HG02970 (cell line): ENCODE measurements at regions not wholly inside any gene's neighbourhood (a gene's known extent, or its start where the extent isn't known, plus 50 kb on each side); places are given as distances from the start of the nearest gene placed in this dataset.

Experiments used
- ATAC-seq: cut with Tn5 transposase; IDR thresholded peaks from one replicate; pipeline ENCODE4 v1.9.1; 2021; ENCODE audit warnings: mild to moderate bottlenecking, moderate library complexity, moderate number of reproducible peaks; ENCODE audit not compliant: unreplicated experiment, low FRiP score

DNA sequence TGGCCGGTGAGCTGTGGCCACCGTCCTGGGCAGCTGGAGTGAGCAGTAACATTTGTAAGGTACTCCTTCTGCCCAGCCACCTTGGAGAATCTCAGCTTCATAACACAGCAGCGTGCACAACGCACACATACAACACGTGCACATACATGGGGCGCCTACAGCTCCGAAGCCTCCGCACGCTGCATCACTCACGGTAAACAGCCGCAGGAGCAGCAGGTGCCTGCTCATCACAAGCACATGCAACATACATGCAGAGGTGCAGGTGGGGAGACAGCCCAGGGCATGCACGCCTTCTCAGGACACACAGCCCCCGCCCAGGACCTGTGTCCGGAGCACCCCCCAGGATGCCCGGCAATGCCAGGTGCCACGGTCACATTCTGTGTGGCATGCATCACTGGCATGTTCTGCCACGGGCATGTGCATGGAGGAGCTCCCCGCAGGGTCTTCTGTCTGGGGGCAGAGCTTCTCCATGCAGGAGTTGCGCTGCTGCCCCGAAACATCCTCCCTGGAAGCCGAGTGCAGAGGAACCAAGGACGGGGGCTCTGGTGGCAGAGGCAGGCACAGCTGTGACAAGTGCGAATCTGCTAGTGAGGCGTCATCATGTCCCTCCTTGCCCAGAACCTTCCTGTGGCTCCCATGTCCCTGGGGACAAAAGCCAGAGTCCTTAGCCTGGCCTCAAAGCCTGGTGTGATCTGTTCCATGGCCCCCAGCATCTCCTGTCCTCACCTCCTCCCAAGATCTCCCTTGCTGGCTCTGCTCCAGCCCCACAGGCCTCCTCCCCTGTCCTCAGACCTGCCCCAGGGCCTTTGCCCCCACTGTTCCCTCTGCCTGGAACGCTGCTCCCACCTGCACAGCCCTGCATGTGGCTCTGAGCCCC is 184.0 kb upstream of the GSE1 start:
- ATAC-seq: no peak

DNA sequence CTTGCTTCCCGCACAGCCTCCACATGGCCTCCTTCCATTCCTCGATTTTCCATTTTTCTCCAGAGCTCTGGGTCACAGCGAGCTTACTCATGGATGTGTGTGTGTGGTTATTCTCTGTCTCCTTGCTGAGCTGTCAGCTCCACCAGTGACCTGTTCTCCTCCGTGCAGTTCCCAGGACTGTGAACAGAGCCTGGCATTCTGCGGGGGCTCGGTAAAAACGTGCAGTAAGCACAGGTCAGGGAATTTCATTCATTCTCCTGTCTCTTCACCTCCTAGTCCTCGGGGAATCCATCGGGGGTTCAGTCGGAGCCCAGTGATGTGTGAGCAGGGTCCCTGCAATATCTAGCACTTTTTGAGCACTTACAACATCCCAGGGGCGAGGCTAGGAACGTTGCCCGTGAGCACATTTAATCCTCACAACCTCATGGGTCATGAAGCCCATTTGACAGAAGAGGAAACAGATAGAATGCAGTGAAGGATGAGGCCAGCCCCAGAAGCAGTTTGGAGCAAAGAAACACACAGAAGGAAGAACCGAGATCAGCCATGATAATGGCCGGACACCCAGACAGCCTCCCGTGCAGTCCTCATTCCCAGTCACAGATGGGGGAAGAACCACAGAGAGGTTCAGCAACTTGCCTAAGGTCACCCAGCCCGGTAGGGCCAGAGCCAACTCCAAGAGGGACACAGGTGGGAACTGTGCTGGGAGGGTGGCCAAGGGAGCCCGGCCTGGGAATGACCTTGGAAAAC is 183.2 kb upstream of the GSE1 start:
- no peak for ATAC-seq

DNA sequence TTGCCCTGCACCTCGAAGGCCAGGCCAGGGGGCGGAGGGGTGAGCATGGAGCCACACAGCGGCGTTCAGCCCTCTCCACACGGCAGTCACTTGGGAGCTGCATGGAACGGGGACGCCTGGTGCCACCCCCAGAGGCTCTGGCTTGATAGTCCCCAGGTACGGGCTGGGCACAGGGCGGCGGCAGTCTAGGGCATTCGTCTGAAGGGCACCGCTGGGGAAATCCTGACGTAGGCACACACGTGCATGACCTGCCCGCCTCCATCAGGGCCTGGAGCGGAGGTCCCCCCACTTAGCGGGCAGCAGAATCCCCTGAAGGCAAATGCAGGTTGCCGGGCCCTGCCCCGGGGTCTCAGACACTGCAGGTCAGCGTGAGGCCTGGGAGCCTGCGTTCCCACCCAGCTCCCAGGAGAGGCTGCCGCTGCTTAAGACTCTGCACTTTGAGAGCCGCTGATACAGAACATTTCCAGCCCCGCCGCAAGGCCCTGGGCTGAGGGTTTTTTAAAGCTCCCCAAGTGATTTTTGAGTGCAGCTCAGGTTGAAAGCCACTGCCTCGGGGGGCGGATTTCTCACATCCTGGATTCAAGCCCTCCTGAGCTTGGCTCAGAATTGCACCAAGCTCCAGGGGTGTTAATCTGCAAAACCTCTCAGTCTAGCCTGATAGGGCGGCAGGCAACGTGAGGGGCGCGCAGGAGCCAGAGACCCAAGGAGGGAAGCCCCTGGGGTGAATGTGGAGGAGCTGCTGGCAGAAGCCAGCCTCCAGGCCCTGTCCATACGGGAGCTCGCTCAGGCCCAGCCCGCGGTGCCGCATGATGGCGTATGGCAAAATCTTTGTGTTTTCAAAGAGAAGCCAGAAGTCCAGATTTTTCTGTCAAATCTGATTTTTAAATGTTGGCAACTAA is 182.3 kb upstream of the GSE1 start:
- no peak for ATAC-seq

DNA sequence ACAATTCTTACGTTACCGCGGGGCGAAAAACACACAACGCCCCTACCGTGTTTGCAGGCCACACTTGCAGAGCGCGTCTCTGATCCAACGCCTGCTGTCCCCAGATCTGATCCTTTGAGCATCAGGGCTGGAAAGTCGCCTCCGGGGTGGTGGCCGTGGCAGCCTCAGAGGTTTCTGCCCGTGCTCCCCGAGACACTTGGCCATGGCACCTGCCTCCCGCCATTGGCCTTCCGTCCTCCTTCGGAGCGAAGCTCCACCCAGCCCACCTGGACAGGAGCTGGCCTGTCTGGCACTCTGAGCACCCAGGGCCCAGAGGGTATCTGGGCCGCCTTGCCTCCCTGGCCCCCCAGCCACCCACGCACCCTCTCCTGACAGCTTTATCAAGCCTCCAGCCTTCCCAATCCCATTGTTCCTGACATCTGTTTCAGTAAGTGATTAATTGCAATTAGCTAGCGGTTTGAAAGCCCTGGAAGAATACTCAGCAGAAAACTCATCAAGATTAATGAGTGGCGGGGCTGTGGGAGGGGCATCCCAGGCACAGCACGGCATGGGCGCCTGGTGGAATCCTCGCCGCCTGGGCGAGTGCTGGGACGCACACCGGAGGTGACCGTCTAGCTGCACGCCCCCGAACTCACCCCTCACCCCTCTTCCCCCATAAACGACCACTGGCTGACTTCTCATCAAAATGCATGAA is 181.5 kb upstream of the GSE1 start:
- no peak for ATAC-seq

DNA sequence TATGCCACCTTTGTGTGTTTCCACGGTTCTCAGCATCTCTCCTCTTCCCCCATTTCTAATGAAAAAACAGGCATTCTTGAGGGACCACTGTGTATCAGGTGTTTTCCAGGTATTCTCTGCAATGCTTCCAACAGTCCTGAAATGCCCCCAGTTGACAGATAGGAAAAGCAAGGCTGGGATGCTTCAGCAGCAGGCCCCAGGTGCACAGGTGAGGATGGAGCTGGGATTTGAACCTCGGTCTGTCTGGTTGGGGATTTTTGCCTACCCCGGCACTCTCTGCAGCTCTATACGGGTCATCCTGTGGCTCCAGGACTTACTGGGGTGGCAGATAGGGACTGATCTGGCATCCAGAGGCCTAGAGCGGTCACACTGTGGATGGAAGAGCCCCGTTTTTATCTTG is 180.5 kb upstream of the GSE1 start:
- ATAC-seq: no peak

DNA sequence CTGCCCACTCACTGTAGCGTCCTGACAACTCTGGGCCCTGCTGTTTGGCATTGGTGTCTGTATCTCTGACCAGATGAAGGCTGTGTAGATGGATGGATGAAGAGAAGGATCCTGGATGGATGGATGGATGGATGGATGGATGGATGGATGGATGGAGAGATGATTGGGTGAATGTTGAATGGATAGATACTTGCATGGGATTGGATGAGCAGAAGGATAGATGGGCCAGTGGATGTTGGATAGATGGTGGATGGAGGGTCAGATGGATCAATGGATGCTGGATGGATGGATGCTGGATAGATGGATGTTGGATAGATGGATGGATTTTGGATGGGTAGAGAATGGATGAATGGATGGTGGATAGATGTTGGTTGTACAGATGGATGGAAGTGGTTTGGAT is 179.6 kb upstream of the GSE1 start:
- no peak for ATAC-seq

DNA sequence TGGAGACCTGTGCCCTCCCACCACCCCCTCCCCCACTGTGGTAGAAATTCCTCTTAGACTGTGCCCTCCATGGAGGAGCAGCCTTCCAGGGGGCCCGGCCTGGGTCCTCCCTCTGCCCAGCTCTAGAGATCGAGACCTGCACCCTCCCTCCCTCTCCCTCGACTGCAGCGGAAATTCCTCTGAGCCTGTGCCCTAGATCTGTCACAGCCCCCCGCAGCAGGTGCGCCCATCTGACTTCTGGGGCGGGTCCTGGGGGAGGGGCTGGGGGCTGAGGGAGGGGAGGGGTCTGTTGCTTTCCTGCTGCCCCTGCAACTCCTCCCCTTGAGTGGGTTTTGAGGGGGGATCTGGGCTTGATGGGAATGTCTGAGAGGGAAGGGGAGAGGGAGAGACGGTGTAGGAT is 177.8 kb upstream of the GSE1 start:
- ATAC-seq: no peak

DNA sequence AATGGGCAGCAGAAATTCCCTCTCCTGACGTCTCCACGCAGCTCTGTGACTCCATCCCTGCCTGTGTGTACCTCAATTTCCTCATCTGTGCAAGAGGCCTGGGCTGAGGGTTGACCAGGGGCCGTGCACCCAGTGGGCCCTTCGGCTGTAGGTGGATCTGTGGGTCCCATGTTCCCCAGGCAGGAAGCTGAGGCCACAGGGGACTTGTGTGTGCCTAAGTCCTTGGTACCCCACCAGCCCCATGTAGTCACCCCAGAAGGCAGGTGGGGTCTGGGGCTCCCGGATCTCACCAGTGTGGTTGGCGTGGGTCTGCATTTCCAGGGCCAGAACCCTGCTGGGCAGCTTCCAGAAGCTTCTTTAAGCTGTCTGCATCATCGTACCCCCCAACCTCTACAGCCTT is 177.4 kb upstream of the GSE1 start:
- no peak for ATAC-seq

DNA sequence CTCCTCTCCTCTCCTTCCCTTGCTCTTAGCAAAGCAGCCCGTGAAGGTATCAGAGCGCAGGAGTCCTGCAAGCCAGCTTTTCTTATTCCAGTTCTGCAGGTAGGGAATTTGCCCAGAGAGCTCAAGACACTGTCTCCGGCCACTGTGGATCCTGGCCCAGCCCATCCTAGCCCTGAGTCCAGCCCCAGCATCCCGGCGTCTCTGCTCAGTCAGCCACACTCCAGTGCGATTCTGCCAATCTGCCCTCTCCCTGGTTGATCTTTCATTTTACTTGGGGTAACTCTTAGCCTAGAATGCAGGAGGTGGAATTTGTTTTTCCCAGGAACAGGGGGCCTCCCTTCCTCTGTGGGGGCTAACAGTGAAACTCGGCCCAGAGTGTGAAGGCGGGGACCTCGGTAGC is 176.9 kb upstream of the GSE1 start:
- no peak for ATAC-seq

DNA sequence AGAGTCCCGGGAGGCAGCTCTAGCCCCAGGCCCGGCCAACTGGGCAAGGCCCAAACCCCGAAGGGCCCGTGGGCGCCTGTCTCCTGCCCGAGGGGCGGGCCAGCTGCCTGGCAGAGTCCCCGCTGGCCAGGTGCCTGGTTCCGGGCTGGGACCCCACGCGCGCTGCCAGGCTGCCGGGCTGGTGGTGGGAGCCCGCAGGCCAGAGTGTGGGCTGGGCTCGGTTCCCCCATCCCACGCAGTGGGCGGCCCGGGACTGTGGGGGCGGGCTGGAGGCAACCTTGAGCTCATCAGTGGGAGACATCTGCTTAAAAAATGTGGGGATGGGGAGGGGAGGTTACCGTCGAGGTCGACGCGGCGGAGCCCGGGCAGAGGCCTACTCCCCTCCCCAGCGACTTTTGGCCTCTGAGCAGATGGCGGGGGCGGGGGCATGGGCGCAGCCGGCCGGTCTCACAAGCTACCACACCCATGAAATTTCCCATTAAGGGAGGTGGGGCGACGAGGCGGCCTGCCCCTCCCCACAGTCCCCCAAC is 176.4 kb upstream of the GSE1 start:
- no peak for ATAC-seq

DNA sequence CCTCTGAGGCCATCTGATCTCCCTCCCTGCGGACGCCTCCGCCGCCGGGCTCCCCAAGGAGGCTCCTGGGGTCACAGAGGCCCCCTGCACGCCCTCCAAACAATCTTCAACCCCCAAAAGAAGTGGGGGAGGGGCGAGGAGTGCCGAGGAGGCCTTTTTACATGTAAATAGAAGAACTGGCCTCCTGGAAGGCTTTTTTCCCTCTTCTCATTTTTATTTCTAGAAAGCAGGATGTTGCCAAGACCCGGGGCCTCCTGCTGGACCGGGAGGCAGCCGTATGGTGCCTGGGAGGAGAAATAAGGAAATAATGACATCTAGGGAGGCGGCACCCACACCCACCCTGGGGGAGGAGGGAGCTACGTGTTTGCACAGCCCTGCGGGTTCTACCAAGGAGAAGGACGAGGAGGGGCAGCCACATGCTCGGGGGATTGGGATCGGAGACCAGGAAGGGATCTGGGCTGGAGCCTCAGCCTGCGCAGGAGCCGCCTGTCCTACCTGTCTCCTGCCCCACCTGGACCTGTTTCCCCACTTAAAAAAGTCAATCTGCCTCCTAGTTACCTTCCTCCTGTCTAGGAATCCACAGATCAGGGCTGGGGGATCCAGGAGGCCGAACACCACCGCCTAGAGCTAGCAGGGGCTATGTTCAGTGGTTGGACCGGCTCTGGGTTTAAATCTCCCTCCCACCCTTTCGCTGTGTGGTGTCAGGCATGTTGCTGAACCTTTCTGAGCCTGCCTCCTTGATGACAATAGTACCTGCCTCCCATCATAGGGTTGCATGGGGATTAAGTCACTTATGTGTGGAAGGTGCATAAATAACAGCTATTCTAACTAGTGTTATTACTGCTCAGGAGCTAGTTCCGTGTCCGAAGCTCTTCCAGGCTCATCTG is 175.7 kb upstream of the GSE1 start:
- ATAC-seq: no peak

DNA sequence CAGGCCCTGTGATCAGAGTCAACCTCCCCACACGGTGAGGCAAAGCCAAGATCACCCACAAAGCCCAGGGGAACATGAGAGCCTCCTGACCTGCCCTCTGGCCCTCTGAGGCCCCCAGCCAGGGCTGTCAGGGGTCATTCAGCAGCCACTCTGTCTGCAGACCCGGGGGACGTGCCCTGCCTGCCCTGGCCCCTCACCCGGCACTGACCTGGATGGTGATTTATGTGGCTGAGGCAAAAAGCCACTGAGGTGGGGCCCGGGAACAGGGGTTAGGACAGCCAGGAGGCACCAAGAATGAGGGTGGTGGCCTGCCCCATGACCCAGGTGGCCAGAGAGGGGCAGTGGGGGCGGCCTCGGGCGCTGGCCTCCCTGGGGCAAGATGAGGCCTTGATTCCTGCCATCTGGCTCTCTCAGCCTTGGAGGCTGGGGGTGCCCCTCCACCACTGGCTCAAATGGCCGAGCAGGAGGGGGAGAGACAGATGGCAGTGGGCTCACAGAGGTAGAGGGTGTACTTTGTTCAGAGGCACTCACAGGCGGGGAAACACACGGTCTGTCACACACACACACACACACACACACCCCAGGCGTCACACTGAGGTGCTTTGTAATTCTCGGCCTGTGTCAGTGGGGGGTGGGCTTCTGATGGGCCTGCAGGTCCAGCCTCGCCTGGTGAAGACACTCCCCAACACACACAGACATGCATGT is 174.0 kb upstream of the GSE1 start:
- no peak for ATAC-seq

DNA sequence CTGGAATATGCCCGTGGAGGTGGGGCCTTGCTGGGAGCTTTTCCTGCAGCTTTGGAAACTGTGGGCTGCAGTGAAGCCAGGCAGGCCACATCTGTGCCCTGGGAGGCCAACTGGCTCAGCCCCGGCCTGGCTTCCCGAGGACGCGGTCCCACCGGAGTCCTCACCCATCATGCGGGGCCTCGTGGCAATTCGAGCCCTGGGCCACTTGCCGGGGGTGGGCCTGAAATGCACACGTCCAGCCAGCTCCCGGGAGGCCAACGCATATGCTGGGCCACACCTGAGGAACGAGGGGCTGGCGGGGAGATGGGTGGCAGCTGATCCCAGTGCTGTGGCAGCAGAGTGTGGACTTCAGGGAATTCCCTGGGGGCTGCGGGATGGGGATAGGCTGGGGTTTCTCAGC is 172.4 kb upstream of the GSE1 start:
- no peak for ATAC-seq

DNA sequence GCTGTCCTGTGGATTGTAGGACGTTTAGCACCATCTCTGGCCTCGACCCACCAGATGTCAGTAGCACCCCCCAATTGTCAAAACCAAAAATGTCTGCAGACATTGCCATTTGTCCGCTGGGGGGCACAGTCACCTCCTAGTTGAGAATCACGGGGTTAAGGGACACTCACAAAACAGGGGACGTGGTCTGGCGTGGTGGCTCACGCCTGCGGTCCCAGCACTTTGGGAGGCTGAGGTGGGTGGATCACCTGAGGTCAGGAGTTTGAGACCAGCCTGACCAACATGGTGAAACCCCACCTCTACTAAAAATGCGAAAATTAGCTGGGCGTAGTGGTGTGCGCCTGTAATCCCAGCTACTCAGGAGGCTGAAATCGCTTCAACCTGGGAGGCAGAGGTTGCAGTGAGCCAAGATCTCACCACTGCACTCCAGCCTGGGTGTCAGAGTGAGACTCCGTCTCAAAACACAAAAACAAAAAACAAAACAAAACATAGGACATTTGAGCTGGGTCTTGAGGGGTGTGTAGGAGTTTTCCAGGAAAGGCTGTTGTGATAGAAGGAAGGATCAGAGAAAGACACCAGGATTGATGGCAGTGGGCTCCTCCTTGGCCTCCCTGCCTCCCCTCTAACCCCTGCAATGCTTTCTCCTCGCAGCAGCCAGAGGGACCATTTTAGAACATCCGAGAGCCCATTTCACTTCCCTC is 171.8 kb upstream of the GSE1 start:
- no peak for ATAC-seq

DNA sequence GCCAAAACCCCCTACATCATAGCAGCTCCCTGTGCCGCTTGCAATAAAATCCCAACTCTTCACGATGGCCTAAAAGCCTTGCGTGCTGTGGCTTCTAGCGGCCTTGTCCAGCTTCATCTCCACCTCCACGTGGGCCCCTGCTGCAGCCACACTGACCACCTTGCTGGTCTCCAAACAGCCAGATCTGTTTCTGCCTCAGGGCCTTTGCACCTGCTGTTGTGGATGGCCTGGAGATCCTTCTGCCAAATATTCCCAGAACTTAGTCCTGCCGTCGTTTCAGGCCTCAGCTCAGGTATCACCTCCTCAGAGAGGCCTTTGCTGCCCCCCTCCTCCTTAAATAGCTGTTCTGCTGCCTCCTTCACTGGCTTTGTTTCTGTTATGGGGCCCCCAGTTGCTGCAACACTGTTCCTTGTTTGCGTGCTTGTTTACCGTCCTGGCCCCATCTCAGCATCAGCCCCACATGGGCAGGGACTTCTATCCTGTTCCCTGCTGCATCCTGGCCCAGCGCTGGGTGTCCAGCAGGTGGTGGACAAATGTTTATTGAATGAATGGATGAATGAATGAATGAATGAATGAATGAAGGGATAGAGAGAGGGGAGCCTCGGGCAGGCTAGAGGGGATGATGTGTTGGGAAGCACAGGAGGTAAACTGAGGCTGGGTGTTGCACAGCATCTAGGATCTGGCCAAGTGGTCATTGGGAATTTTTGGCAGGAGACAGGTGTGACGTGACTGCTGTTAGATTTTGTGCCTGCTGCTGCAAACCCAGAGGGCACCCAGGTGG is 171.0 kb upstream of the GSE1 start:
- ATAC-seq: no peak

DNA sequence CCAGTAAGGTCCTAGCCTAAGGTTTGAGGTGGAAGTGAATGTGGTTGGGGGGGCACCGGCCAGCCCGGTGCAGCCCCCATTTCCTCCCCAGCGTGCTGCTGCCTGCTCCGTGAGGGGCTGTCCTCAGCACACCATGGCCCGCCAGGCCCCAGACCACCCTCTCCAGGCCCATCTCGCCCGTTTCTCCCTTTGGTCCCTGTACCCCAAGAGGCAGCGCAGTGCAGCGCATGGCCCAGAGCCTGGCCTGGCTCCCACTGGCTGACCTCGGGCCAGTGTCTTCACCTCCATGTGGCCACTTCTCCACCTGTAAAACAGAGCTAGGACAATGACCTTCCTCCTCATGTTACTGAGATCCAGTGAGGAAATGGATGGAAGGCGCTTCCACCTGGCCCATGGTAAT is 170.0 kb upstream of the GSE1 start:
- no peak for ATAC-seq

DNA sequence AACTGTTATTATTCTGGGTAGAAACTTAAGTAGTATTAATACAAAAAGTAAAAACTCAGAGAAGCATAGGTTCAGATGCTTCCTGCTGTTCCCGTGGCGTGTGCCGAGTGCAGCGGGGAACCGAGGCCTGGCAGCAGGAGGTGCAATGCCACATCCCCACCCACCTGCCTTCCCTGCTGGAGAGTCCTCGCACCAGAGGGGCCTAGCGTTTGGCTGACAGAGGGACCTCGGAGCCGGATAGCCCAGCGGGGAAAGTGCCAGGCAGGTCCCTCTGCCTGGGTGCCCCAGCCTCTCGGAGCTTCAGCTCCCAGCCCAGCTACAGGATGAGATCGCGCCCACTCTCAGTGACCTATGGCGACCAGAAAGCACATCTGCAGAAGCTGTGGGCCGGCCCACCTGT is 169.6 kb upstream of the GSE1 start:
- ATAC-seq: no peak
